ENCODE measurements at regions not wholly inside any gene's neighbourhood (a gene's known extent, or its start where the extent isn't known, plus 50 kb on each side); places are given as distances from the start of the nearest gene placed in this dataset.
A peak's percentile ranks its signal among the peaks of the same experiment; 100 is the strongest.

DNA sequence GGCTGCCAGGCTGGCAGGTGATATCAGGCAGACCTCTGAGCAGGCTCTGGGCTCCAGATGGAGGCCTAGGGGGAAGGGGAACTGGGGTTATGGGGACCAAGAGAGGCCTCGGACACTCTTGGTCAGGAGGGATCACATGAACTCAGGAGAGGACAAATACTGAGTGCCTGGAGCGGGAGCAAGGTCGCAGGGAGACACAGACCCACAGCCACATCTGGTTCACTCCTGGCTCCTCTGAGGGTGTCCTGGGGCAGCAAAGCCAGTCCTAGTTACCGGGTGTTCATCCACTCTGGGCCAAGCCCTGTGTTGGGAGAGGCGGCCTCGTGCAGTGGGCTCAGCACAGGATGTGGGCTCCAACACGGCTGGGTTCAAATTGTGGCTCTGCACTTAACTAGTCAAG is 239.0 kb downstream of the PTPRU start:
- DNase-seq, result no peak

DNA sequence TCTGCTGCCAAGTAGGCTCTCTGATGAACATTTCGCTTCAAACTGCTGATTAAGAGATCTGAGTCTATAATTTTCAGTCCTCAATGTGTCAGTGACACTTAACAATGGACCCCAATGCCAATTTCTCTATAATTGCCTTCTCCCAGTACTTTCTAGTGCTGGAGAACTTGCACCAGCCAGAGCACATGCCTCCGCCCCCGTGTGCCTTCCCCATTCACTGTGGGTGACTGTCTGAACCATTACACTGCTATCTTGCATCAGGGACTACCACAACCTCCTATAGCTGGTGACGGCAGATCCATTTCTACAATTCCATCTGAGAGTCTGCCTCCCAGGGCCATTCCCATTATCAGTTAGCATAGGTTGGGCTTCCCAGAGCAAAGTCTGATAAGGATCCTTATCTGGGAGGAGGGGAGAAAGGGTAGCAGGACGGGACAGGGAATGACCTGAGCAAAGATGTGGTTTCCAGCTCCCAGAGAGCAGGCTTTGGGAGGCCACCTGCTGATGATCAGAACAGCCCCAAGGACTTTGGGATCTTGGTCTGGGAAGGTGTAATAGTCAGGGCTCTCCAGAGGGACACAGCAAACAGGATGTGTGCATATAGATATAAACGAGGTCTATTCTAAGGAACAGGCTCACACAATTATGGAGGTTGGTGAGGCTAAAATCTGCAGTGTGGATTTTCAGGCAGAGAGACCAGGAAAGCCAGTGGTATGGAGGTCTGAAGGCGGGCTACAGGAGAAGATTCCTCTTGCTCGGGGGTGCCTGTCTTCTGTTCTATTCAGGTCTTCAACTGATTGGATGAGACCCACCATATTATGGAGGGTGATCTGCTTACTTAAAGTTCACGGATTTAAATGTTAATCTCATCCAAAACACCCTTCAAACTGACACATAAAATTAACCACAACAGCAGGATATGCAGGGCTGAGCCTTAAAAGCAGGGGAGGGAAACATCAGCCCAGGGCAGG is 238.2 kb downstream of the PTPRU start:
- no peak for DNase-seq

DNA sequence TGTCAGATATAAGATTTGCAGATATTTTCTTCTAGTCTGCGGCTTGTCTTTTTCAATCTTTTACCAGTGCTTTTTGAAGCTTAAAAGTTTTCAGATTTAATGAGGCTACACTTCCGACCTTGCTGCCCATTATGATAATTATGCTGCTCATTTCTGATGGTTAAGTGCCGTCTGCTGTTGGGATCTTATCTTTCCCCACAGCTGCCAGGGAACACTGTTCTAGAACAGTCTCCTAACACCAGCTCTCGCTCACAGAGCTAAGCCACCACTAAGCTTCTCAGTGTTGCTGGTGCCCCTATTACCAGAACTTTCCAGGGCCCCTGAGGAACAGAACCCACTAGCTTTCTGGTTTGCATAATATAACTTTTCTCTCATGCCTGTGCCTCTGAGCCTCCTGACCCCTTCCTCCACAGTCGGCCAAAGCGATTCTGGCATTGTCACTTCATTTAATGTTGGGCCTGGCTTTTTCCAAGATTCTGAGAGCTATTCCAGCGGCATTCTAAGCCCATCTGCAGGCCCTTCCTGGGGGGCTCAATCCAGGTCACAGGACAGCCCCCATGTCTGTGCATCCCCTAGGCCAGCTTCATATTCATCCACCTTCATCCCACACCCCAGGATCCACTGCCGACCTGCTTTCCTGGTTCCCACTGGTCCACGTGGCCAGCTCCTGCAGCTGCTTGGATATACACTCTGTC is 237.0 kb downstream of the PTPRU start:
- no peak for DNase-seq

DNA sequence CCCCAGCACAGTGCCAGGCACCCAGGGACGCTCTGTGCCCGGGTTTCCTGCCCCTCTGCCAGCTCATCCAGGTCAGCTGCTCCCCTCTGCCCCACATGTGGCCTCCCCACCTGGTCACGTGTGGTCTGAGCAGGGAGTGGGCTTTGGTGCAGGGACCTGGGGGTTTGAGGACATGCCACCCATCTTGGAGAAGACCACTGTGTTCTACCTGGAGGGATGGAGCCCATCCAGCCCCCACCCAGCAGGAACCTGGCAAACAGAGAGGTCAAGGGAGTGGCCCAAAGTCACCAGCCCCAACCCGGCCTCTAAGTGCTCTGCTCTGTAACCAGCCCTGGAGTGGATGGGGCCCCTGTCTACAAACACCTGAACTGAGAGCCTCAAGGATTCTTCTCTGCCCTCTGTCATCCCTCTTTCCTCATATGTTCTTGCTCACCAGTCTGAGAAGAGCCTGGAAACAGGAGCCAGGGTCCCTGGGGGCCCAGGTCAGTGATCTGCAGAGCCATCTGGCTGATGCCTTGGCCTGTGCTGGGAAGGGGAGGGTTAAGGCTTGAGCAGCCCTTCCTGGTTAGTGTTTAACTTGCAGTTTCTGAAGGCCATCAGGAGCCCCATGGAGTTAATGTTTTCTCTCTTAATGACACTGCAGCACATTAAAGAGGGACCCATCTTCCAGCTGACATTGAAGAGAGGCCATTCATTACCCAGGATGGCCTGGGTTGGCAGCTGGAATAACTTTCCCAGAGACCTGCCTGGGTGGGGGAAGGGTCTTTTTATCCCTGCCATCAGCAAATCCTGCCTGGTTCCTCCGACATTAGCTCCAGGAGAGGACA is 235.4 kb downstream of the PTPRU start:
- DNase-seq, result peak; percentile 75

DNA sequence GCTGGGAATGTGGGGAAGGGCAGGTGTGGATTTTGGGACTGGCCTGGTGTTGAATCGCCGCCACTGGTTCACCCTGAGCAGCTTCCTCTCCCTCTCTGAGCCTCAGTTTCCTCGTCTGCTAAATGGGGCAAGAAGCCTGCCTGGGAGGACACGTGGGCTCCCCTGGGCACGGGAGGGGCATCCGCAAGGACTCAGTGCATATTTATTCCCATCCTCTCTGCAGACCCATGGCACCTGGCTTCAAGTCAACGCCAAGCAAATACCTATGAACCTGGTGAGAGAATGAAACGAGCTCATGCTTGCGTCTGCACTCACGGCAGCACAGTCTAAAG is 234.4 kb downstream of the PTPRU start:
- DNase-seq, result no peak

DNA sequence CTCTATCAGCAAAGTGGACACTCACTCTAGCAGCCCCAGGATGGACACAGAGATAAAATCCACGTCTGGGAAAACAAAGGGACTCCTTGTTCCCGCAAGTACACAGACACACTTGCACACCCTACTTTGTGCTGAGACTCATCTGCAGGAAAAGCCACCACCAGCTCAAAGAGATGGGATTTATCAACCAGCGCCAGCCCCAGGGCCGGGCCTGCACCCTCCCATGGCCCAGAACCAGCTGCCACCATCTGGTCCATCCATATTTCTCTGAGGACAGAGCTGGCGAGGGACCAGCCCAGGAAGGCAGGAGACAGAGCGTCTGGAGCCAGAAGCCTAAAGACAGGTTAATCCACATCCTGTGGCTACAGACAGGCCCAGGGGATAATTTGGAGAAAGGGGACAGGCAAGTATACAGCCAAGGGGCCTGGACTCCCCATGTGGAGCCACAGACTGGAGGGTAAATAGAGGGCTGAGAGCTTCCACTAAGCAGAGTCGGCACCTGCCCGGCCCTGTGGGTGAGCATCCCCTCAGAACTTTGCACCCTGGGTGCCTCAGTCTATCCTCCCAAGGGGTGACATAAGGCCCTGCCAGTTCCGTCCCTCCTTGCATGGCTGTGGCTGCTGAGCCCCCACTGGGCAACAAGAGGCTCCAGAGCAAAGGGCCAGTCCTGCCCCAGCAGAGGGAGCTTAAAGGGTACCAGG is 233.9 kb downstream of the PTPRU start:
- no peak for DNase-seq

DNA sequence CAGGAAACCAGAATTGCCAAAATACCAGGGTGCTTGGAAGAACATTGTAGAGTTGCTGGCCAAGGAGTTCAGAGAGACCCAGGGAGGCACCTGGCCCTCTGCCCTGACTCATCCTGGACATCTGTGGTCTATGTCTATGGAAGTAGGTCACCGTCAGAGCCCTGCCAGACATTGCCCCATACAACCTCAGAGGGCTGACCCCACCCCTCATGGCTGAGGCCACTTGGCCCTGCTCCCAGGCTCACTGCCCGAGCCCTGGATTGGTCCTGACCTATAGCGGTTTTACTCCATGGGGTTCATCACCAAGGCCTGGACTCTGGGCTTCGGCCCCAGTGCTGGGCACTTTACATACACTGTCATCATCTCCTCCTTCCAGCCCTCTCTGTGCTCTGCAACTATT is 233.1 kb downstream of the PTPRU start:
- DNase-seq, result no peak

DNA sequence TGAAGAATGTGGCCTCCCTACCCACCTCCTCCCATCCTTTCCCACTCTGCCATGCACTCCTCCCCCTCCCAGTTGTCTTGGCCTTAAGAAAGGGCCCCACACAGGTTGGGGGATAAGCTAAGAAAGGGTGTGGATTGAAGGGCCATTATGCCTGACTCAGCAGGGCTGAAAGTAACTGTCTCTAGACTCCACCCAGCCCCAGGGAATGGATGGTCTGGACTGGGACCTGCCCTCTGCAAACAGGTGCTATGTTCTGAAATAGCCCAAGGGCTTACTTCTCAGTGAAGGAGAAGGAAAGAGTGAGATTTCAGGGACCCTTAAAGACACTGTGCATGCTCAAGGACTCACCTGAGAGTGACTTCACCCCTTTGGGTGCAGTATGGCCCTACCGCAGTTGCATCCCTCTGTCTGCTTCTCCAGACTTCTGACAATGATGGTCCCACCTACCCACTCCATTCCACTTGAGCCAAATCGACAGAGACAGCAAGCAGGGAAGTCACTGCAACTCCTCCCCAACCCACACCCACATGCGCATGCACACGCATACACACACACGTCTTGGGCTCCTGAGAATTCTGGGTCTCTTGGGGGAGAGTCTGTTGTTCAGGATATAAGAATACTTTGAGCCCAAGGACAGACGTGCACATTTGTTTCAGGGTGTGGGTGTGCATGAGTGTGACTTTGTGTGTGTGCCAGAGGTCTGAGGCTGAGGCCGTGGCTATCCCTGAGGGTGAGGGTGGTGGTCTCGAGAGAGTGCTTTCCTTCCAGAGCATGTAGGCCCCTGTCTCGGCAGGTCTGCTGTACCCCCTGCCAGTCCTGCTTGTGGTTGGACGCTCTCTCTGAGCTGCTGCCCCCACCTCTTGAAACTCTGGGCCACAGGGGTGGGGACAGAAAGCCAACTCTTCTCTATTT is 231.9 kb downstream of the PTPRU start:
- DNase-seq, result no peak

DNA sequence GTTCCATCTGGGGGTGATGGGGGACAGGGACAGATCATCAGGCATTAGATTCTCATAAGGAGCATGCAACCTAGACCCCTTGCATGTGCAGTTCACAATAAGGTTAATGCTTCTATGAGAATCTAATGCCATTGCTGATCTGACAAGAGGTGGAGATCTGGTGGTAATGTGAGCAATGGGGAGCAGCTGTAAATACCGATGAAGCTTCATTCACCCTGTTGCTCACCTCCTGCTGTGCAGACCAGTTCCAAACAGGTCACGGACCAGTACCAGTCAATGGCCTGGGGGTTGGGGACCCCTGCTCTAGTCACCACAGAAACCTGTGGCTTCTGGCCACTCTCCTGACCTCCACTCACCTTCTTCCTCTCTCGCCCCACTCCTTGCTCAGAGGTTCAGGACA is 229.9 kb downstream of the PTPRU start:
- no peak for DNase-seq

DNA sequence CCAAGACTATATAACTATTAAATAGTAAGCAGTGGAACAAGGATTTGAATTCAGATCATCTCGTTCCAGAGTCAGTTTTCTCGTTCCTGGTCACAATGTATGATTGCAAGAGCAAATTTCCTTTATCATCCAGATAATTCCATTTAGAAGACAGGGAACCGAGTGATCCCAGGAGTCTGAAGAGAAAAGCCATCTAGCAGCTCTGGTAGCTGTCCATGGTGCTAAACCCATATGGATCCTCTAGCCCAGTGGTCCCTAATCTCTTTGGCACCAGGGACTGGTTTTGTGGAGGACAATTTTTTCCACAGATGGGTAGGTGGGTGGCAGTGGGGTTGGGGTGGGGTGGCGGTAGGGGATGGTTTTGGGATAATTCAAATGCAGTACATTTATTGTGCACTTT is 229.4 kb downstream of the PTPRU start:
- no peak for DNase-seq

DNA sequence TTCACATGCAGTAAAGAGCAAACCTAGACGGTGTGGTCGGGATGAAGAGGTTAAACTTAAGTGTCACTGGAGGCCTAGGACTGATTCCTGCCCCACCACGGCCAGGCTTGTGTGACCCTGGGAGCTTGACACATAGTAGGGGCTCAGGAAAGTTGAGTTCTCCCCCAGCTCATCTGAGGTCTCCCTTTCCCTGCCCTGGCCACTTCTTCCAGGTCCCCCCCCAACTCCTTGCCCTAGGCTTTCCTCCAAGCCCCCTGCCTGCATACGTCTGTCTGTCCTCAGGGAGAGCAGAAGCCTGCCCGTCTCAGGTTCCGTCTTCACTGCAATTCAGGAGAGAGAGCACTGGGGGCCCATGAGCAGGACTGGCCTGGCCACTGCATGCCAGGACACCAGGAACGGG is 225.8 kb downstream of the PTPRU start:
- DNase-seq, result no peak

DNA sequence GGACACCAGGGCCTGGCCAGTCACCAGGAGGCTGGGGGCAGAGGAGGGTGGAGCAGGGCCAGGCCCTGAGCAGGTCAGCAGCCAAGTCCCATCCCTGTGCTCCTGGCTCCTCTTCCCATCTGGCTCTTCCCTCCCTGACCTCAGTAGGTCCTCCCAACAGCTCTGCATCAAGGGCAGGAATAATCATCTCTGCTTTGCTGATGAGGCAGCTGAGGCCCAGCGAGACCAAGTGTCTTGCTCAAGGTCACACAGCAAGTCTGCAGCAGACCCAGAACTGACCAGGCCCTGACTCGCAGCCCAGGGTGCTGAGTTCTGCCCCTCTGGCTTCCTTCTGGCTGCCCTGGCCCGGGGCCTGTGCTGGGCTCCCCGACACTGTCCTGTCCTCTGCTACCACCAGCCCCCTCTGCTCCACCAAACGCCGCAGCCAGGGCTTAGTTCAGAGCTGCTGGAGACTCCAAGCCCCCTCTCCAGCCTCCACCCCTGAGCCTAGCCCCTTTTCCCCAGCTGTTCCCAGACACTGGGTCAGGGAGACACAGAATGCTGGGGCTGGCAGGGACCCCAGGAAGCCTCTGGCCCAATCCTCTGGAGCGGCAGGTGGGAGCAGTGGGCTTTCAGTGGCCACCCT is 224.9 kb downstream of the PTPRU start:
- no peak for DNase-seq

DNA sequence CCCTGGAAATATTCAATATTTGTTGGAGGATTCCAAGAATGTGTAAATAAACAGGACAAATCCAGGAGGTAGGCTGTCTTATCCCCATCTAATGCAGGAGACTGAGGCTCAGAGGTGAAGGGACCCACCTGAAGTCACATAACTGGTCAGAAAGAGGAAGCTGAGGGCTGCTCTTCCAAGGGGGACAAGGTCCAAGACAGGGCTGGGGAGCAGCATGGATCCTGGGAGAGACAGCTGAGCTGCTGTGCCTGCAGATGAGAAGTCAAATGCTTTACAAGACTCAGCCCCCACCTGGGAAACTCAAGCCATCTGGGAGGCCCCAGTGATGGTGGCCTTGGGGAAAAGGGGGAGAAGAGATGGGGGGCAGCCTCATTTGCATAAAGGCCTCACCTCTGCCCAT is 224.4 kb downstream of the PTPRU start:
- DNase-seq, result no peak

DNA sequence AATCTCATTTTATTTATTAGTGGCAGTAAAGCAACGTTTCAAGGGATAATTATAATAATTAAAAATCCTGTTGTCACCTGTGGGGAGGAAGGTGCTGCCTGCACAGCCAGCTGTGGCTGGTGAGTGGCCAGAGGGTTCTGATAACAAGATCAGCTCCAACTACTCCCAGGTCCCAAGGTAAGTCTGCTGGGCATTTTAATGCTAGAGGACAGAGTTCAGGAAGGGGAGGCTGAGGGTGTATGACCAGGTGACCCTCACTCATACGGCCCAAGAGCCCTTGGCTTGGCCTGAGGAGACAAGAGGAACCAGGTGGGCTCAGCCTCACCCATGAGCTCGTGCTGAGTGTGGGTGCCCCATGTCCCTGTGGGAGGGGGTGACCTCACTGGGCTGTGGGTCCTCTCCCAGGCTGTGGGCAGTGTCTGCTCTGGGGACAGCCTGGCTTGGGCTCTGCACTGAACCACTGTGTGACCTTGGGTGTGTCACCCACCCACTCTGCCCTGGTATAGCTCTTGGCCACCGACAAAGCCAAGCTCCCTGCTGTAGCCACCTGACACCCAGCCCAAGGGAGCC is 223.8 kb downstream of the PTPRU start:
- DNase-seq, result no peak

DNA sequence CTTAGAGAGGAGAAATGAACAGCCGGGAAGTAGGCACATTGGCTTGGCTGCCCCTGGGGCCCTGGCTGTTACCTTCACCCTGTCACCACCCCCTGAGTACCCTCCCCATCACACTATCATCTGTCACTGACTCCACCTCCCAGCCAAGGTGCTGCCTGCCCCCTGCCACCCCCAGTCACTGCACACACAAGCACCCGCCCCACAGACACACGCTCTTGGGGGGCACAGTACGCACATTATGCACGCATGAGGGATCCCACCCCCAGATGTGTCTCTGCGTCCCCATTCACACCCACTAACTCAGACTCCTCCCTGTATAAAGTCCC is 223.3 kb downstream of the PTPRU start:
- no peak for DNase-seq

DNA sequence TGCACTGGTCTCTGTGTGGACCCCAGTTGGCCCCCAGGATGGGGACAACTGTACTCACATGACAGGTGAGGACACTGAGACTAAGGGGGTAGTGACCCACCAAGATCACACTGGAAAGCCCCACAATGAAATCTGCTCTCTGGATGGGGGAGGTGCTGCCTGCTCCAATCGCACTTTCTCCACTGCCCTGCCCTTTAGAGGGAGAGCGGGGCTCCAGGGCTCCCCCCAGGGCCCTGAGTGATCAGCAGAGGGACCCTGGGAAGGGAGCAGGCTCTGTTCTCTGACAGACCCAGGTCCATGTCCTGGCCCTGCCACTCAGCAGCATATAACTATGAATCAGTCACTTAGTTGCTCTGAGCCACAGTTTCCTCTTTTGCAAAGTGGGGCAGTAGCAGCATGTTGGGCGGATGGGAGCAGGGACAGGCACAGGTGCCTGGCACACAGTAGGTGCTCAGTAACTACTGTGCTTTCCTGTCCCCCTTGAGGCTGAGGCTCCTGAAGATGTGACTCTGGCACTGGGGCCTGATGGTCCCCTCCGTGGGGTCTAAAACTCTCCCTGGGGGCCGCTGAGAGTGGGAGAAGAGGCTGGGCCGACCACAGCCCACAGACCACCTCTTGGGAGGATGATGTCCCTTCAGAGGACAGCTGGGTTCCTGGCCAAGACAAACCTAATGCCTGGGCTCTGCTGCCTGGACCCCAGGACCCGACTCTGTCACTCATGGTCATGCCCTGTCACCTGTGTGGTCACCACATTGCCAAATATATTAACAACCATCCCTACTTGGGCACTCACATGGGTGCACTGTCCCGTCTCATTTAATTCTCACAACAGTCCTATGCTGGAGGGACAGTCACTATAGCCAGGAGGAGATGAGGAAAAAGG is 222.7 kb downstream of the PTPRU start:
- DNase-seq, result no peak

DNA sequence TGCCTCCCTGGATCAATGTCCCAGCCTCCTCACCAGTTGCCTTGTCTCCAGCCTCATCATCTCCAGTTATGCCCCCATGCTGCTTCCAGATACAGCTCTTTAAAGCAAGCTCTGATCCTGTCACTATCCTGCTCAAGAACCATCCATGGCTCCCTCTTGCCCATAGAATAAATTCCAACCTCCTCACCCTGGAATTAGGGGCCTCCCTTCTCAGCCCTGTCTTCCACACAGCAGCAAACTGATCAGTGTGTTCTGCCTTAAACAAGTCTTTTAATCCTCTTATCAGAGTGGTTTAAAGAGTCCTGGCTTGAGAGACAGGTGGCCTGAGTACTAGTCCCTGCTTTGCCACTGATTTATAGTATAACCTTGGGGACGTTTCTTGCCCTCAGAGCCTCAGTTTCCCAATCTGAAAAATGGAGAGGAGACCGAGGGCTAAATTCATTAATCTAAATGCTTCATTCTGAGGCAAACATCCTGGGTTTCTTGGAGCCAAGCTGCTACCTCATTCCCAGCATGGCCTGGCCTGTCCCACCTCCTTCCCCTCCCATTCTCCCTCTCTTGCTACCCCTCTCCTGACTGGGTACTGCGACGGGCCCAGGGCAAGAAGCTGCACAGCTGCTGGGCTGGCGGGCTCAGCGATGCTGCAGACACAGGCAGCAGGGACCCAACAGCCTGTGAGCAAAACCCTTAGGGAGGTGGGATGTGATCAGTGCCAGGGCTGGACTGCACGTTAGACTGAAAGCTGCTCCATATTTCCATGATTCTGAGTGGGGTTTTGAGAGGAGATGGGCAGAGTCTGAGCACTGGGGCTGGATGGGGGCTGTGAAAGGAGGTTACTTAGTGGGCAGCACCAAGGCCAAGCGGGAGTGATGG is 221.4 kb downstream of the PTPRU start:
- DNase-seq, result no peak

DNA sequence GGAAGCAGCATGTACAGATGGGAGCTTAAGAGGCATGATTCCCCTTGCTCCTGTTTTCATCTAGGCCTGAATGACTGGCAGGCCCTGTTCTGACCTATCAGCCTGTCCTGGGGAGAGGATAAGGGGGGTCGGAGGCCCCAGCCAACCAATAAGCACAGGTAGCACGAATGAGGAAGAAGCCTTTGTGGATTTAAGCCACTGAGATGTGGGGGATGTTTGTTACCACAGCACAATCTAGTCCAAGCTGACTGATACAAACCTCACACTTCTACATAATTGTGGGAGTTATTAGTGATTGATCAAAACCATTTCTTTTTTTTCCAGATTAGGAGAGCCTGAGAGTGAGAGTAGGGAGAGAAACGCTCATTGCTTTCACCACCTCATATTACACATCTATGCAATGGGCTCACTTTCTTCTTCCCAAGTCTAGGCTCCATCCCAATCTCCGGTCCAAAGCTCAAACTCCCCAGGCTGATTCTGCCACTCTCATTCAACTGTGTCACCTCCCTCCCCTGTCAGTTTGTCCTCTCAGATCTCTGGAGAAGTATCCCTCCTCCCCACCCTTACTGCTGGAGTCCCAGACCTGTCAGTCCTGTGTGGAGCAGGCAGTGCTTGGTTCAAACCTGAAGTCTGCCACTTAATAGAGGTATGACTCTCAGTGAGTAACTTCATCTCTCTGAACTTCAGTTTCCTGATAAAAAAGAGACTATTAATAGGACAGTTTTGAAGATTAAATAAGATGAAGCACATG is 220.5 kb downstream of the PTPRU start:
- DNase-seq, result no peak
